Duodenal mucosa (tissue), 2 donors: ENCODE measurements at regions not wholly inside any gene's neighbourhood (a gene's known extent, or its start where the extent isn't known, plus 50 kb on each side); places are given as distances from the start of the nearest gene placed in this dataset.
A peak's percentile ranks its signal among the peaks of the same experiment; 100 is the strongest.
"Not testable (repeated sequence)": the region's sequence is repeated elsewhere in the genome, so short reads cannot be mapped to it uniquely, and the experiment has no call there.

Experiments
- H3K27ac ChIP-seq: one replicate; pipeline ENCODE4 v1.7.0; 2013; ENCODE audit warnings: low read depth, low read length
- H3K27me3 ChIP-seq, 2 donors: one replicate each; pipeline ENCODE4 v1.7.0; 2013; ENCODE audit warnings: low read length in 2 of 2, control low read depth in 1 of 2; ENCODE audit not compliant: insufficient read depth in 2 of 2, control insufficient read depth in 1 of 2
- H3K36me3 ChIP-seq, 2 donors: one replicate each; pipeline ENCODE4 v1.7.0; 2013; ENCODE audit warnings: low read length in 2 of 2, control low read depth in 1 of 2; ENCODE audit not compliant: insufficient read depth in 2 of 2, control insufficient read depth in 1 of 2
- H3K4me1 ChIP-seq, 2 donors: one replicate each; pipeline ENCODE4 v1.7.0; 2013; ENCODE audit warnings: low read length in 2 of 2, control low read depth in 1 of 2; ENCODE audit not compliant: insufficient read depth in 2 of 2, control insufficient read depth in 1 of 2
- H3K4me3 ChIP-seq, 2 donors: one replicate each; pipeline ENCODE4 v1.7.0; 2013; ENCODE audit warnings: low read length in 2 of 2, low read depth in 1 of 2
- H3K9ac ChIP-seq, 2 donors: one replicate each; pipeline ENCODE4 v1.7.0; 2013; ENCODE audit warnings: low read length in 2 of 2, low read depth in 1 of 2
- H3K9me3 ChIP-seq, 2 donors: one replicate each; pipeline ENCODE4 v1.7.0; 2013; ENCODE audit warnings: low read length in 2 of 2, control low read depth in 1 of 2; ENCODE audit not compliant: control insufficient read depth in 1 of 2

- H3K27me3 ChIP-seq = no peaks in the 10 kb centered on the region
- H3K36me3 ChIP-seq = no peaks in the 10 kb centered on the region
- H3K4me1 ChIP-seq = no peaks in the 10 kb centered on the region
- no peaks in the 10 kb centered on the region for H3K9me3 ChIP-seq
- H3K4me3 ChIP-seq = no peak overlapping the region
- H3K27ac ChIP-seq = no peak overlapping the region
- H3K9ac ChIP-seq = no peak overlapping the region
Measured at GRCh38 chr18:57941841-57942489, 102.1 kb upstream of the NEDD4L start.

GRCh38 chr18:57940166-57940660, 103.8 kb upstream of the NEDD4L start:
- no peak overlapping the region for H3K27ac ChIP-seq
- H3K36me3 ChIP-seq = no peaks in the 10 kb centered on the region
- H3K9me3 ChIP-seq = no peaks in the 10 kb centered on the region
- H3K4me1 ChIP-seq = no peaks in the 10 kb centered on the region
- H3K4me3 ChIP-seq = no peak overlapping the region
- H3K9ac ChIP-seq = no peak overlapping the region
- H3K27me3 ChIP-seq = no peaks in the 10 kb centered on the region

GRCh38 chr18:57934375-57934774, 109.7 kb upstream of the NEDD4L start:
- H3K36me3 ChIP-seq, H3K9ac ChIP-seq, H3K27me3 ChIP-seq, H3K27ac ChIP-seq, H3K4me3 ChIP-seq, H3K4me1 ChIP-seq, H3K9me3 ChIP-seq: not testable (repeated sequence)

GRCh38 chr18:57931038-57931437, 113.0 kb upstream of the NEDD4L start:
- H3K4me1 ChIP-seq = peaks cover 7% of the 10 kb centered on the region in 2 donors
- H3K9me3 ChIP-seq = no peaks in the 10 kb centered on the region
- H3K4me3 ChIP-seq = peak overlapping the region; percentile 37 to 57
- H3K36me3 ChIP-seq = no peaks in the 10 kb centered on the region
- no peak overlapping the region for H3K27ac ChIP-seq
- H3K9ac ChIP-seq = peak overlapping the region in 1 of 2 donors; percentile 22
- no peaks in the 10 kb centered on the region for H3K27me3 ChIP-seq

GRCh38 chr18:57930476-57930875, 113.5 kb upstream of the NEDD4L start:
- Histone ChIP-seq H3K9ac (peak overlapping the region in 1 of 2 donors; percentile 22), H3K9me3 (no peaks in the 10 kb centered on the region), H3K4me3 (peak overlapping the region; percentile 37 to 57), H3K36me3 (no peaks in the 10 kb centered on the region), H3K4me1 (peaks cover 7% of the 10 kb centered on the region in 2 donors), H3K27me3 (no peaks in the 10 kb centered on the region), H3K27ac (no peak overlapping the region)

GRCh38 chr18:57929922-57930321, 114.1 kb upstream of the NEDD4L start:
- Histone ChIP-seq H3K27ac (no peak overlapping the region), H3K27me3 (no peaks in the 10 kb centered on the region), H3K4me3 (no peak overlapping the region), H3K36me3 (no peaks in the 10 kb centered on the region), H3K9me3 (no peaks in the 10 kb centered on the region), H3K4me1 (peaks cover 7% of the 10 kb centered on the region in 2 donors), H3K9ac (no peak overlapping the region)

GRCh38 chr18:57928466-57928865, 115.6 kb upstream of the NEDD4L start:
- Histone ChIP-seq H3K4me3 (no peak overlapping the region), H3K9ac (no peak overlapping the region), H3K36me3 (no peaks in the 10 kb centered on the region), H3K27me3 (no peaks in the 10 kb centered on the region), H3K27ac (no peak overlapping the region), H3K9me3 (no peaks in the 10 kb centered on the region), H3K4me1 (peaks cover 7% of the 10 kb centered on the region in 2 donors)

GRCh38 chr18:57927511-57927910, 116.5 kb upstream of the NEDD4L start:
- Histone ChIP-seq H3K9ac (no peak overlapping the region), H3K4me1 (peaks cover 7% of the 10 kb centered on the region in 2 donors), H3K4me3 (no peak overlapping the region), H3K27ac (no peak overlapping the region), H3K27me3 (no peaks in the 10 kb centered on the region), H3K36me3 (no peaks in the 10 kb centered on the region), H3K9me3 (no peaks in the 10 kb centered on the region)

- Histone ChIP-seq H3K36me3 (no peaks in the 10 kb centered on the region), H3K27ac (no peak overlapping the region), H3K9me3 (no peaks in the 10 kb centered on the region), H3K4me3 (no peak overlapping the region), H3K4me1 (peaks cover 2 to 5% of the 10 kb centered on the region in 2 donors), H3K9ac (no peak overlapping the region), H3K27me3 (no peaks in the 10 kb centered on the region)
Measured at GRCh38 chr18:57925706-57926105, 118.3 kb upstream of the NEDD4L start.

- H3K4me3 ChIP-seq = no peak overlapping the region
- H3K9ac ChIP-seq = no peak overlapping the region
- H3K36me3 ChIP-seq = no peaks in the 10 kb centered on the region
- no peaks in the 10 kb centered on the region for H3K27me3 ChIP-seq
- H3K9me3 ChIP-seq = no peaks in the 10 kb centered on the region
- no peaks in the 10 kb centered on the region for H3K4me1 ChIP-seq
- H3K27ac ChIP-seq = no peak overlapping the region
Measured at GRCh38 chr18:57923611-57924010, 120.4 kb upstream of the NEDD4L start.
